ENCODE measurements at regions not wholly inside any gene's neighbourhood (a gene's known extent, or its start where the extent isn't known, plus 50 kb on each side); places are given as distances from the start of the nearest gene placed in this dataset.

DNA sequence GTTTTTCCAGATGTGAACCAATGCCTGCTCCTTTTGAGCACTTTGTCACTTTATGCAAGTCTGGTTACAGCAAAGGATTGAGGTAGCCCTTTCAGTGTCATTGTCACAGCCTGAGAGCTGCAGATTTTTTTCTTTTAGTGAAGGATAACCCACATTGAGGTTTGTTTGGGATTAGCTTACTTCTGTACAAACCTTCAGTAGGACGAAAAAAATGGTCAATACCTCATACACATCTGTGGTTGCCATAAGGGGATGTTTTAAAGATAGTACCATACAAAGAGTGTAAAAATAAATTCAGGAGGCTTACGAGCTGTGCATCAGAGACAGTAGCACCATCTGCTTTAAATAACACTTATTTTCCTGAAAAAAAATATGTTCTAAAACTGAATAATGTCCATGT, 566.0 kb downstream of the AJAP1 start:
- H3K79me2 ChIP-seq (ENCODE audit: control insufficient read depth, insufficient read depth, low read length): no peaks in the 10 kb centered on the region
- no peaks in the 10 kb centered on the region for H3K4me1 ChIP-seq (ENCODE audit: control insufficient read depth, extremely low read depth, insufficient read depth, low read length)
- no peak overlapping the region for H3K27ac ChIP-seq (ENCODE audit: insufficient read depth, low read length)
- H3K9ac ChIP-seq (ENCODE audit: insufficient read depth, low read length): no peak overlapping the region
- no peak overlapping the region for H3K4me3 ChIP-seq (replicated peaks in 1 of 4; ENCODE audit: control extremely low read depth in 1 of 4, insufficient read depth in 1 of 4, low read depth in 3 of 4, low read length in 4 of 4)
- no peak overlapping the region for H3K4me2 ChIP-seq (ENCODE audit: extremely low read depth, insufficient read depth, low read length)
- no peak for DNase-seq (ENCODE audit: low read depth in 2 of 2)
- no peaks in the 10 kb centered on the region for H4K20me1 ChIP-seq (ENCODE audit: control insufficient read depth, extremely low read depth, insufficient read depth, low read length)
- no peaks in the 10 kb centered on the region for H3K36me3 ChIP-seq (ENCODE audit: control insufficient read depth, insufficient read depth, low read length)
- no peak for TF ChIP-seq EZH2 (IDR thresholded peaks at IDR 0.05; ENCODE audit: low read length, missing control alignments)
- no peaks in the 10 kb centered on the region for H3K27me3 ChIP-seq (ENCODE audit: control insufficient read depth, insufficient read depth, low read length)
- no peak overlapping the region for H2AFZ ChIP-seq (ENCODE audit: low read length)
- no peaks in the 10 kb centered on the region for H3K9me3 ChIP-seq (ENCODE audit: control insufficient read depth, insufficient read depth, low read depth, low read length)

DNA sequence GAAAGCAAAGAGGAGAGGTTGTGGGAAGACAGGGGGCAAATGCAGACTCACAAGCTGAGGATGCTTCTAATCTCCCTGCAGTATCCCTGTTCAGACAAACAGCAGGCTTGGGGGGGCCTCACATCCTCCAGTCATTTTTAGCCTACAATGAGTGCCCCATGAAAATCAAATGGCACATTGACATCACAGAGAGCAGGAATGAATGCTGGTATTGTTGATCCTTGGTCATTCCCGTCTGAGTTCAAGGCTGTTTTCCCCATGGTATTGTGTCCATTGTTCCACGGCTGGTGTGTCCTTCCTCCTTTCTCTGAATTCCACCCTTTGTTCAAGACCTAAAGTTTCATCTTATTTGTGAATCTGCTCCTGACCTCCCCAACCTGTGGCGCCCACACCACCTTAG, 545.6 kb downstream of the AJAP1 start:
- H3K79me2 ChIP-seq (ENCODE audit: control insufficient read depth, insufficient read depth, low read length): no peaks in the 10 kb centered on the region
- no peak overlapping the region for H3K27ac ChIP-seq (ENCODE audit: insufficient read depth, low read length)
- no peak for TF ChIP-seq EZH2 (IDR thresholded peaks at IDR 0.05; ENCODE audit: low read length, missing control alignments)
- H3K4me1 ChIP-seq (ENCODE audit: control insufficient read depth, extremely low read depth, insufficient read depth, low read length): no peaks in the 10 kb centered on the region
- no peaks in the 10 kb centered on the region for H3K27me3 ChIP-seq (ENCODE audit: control insufficient read depth, insufficient read depth, low read length)
- no peak overlapping the region for H2AFZ ChIP-seq (ENCODE audit: low read length)
- H3K9ac ChIP-seq (ENCODE audit: insufficient read depth, low read length): no peak overlapping the region
- no peak overlapping the region for H3K4me3 ChIP-seq (replicated peaks in 1 of 4; ENCODE audit: control extremely low read depth in 1 of 4, insufficient read depth in 1 of 4, low read depth in 3 of 4, low read length in 4 of 4)
- H3K4me2 ChIP-seq (ENCODE audit: extremely low read depth, insufficient read depth, low read length): no peak overlapping the region
- no peaks in the 10 kb centered on the region for H3K9me3 ChIP-seq (ENCODE audit: control insufficient read depth, insufficient read depth, low read depth, low read length)
- H3K36me3 ChIP-seq (ENCODE audit: control insufficient read depth, insufficient read depth, low read length): no peaks in the 10 kb centered on the region
- H4K20me1 ChIP-seq (ENCODE audit: control insufficient read depth, extremely low read depth, insufficient read depth, low read length): no peaks in the 10 kb centered on the region
- DNase-seq (ENCODE audit: low read depth in 2 of 2): no peak

DNA sequence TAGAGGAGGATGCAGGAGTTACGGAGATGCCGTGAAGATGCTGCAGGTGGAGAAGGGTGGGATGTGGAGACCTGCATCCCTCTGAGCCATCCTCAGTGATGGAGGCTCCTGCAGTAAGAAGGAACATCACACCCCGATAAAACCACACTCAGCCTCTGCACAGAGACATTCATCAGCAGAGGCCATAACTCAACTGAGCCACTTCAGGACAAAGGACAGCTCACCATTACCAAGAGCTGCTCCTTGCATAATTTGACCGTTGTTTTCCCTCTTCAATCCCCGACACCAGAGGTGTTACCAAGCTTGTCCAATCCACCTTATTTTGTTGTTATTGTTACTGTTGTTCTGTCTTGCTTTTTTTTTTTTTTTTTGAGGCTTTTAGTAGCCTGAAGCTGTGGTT, 543.9 kb downstream of the AJAP1 start:
- Histone ChIP-seq H2AFZ (ENCODE audit: low read length) (no peak overlapping the region), H3K9me3 (ENCODE audit: control insufficient read depth, insufficient read depth, low read depth, low read length) (no peaks in the 10 kb centered on the region), H3K27me3 (ENCODE audit: control insufficient read depth, insufficient read depth, low read length) (no peaks in the 10 kb centered on the region), H3K4me1 (ENCODE audit: control insufficient read depth, extremely low read depth, insufficient read depth, low read length) (no peaks in the 10 kb centered on the region), H3K4me3 (replicated peaks in 1 of 4; ENCODE audit: control extremely low read depth in 1 of 4, insufficient read depth in 1 of 4, low read depth in 3 of 4, low read length in 4 of 4) (no peak overlapping the region), H3K4me2 (ENCODE audit: extremely low read depth, insufficient read depth, low read length) (no peak overlapping the region), H3K79me2 (ENCODE audit: control insufficient read depth, insufficient read depth, low read length) (no peaks in the 10 kb centered on the region), H3K36me3 (ENCODE audit: control insufficient read depth, insufficient read depth, low read length) (no peaks in the 10 kb centered on the region), H4K20me1 (ENCODE audit: control insufficient read depth, extremely low read depth, insufficient read depth, low read length) (no peaks in the 10 kb centered on the region), H3K27ac (ENCODE audit: insufficient read depth, low read length) (no peak overlapping the region), H3K9ac (ENCODE audit: insufficient read depth, low read length) (no peak overlapping the region)
- DNase-seq (ENCODE audit: low read depth in 2 of 2): no peak
- TF ChIP-seq, protein P1, sequence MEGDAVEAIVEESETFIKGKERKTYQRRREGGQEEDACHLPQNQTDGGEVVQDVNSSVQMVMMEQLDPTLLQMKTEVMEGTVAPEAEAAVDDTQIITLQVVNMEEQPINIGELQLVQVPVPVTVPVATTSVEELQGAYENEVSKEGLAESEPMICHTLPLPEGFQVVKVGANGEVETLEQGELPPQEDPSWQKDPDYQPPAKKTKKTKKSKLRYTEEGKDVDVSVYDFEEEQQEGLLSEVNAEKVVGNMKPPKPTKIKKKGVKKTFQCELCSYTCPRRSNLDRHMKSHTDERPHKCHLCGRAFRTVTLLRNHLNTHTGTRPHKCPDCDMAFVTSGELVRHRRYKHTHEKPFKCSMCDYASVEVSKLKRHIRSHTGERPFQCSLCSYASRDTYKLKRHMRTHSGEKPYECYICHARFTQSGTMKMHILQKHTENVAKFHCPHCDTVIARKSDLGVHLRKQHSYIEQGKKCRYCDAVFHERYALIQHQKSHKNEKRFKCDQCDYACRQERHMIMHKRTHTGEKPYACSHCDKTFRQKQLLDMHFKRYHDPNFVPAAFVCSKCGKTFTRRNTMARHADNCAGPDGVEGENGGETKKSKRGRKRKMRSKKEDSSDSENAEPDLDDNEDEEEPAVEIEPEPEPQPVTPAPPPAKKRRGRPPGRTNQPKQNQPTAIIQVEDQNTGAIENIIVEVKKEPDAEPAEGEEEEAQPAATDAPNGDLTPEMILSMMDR (conservative IDR thresholded peaks at IDR 0.05 in 1 of 2, IDR thresholded peaks at IDR 0.05 in 1 of 2; ENCODE audit: low read depth in 1 of 2, low read length in 2 of 2): no peak
- no peak for TF ChIP-seq EZH2 (IDR thresholded peaks at IDR 0.05; ENCODE audit: low read length, missing control alignments)

DNA sequence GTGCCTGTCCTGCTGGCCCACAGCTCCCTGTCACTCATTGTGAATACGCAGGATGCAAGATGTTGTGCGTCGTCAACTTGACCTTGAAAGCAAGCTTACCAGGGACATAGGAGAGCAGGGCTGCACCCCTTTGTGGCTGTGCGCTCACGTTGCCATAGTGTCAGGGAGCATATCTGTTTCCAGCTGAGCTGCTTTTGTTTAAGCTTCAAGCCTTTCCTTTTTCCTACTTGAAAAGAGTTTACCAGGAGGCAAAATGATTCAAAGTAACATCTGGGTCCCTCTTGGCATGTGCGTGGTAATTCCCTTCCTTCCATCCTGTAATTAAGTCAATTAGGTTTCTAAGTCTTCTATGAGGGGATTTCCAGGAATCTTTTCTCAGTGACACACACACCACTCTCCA, 537.1 kb downstream of the AJAP1 start:
- Histone ChIP-seq H3K4me2 (ENCODE audit: extremely low read depth, insufficient read depth, low read length) (no peak overlapping the region), H4K20me1 (ENCODE audit: control insufficient read depth, extremely low read depth, insufficient read depth, low read length) (no peaks in the 10 kb centered on the region), H3K27ac (ENCODE audit: insufficient read depth, low read length) (no peak overlapping the region), H3K36me3 (ENCODE audit: control insufficient read depth, insufficient read depth, low read length) (no peaks in the 10 kb centered on the region), H3K9ac (ENCODE audit: insufficient read depth, low read length) (no peak overlapping the region), H3K4me3 (replicated peaks in 1 of 4; ENCODE audit: control extremely low read depth in 1 of 4, insufficient read depth in 1 of 4, low read depth in 3 of 4, low read length in 4 of 4) (no peak overlapping the region), H3K79me2 (ENCODE audit: control insufficient read depth, insufficient read depth, low read length) (no peaks in the 10 kb centered on the region), H2AFZ (ENCODE audit: low read length) (no peak overlapping the region), H3K27me3 (ENCODE audit: control insufficient read depth, insufficient read depth, low read length) (no peaks in the 10 kb centered on the region), H3K4me1 (ENCODE audit: control insufficient read depth, extremely low read depth, insufficient read depth, low read length) (no peaks in the 10 kb centered on the region), H3K9me3 (ENCODE audit: control insufficient read depth, insufficient read depth, low read depth, low read length) (no peaks in the 10 kb centered on the region)
- TF ChIP-seq, protein P1 (conservative IDR thresholded peaks at IDR 0.05 in 1 of 2, IDR thresholded peaks at IDR 0.05 in 1 of 2; ENCODE audit: low read depth in 1 of 2, low read length in 2 of 2): no peak
- TF ChIP-seq EZH2 (IDR thresholded peaks at IDR 0.05; ENCODE audit: low read length, missing control alignments): no peak
- no peak for DNase-seq (ENCODE audit: low read depth in 2 of 2)

Data from fibroblast of lung (primary cell).